Hepatocyte (in vitro differentiated cells): ENCODE measurements at regions not wholly inside any gene's neighbourhood (a gene's known extent, or its start where the extent isn't known, plus 50 kb on each side); places are given as distances from the start of the nearest gene placed in this dataset.
"Not testable (repeated sequence)": the region's sequence is repeated elsewhere in the genome, so short reads cannot be mapped to it uniquely, and the experiment has no call there.

ENCODE experiments used
- DNase-seq: peaks from one replicate; pipeline ENCODE4 v3.0.0-alpha.2; 2016; ENCODE audit warnings: low spot score
- H2AFZ ChIP-seq: fragments of 200-600 bp; sonication (generic); 2 replicates; pipeline ENCODE4 v1.6.0; 2016; ENCODE audit warnings: antibody characterized with exemption, mild to moderate bottlenecking
- H3K27ac ChIP-seq: fragments of 200-600 bp; sonication (generic); 2 replicates; pipeline ENCODE4 v1.5.1; 2016; ENCODE audit warnings: mild to moderate bottlenecking
- H3K27me3 ChIP-seq: fragments of 200-600 bp; sonication (generic); 2 replicates; pipeline ENCODE4 v1.6.1; 2016
- H3K36me3 ChIP-seq: fragments of 200-600 bp; sonication (generic); replicated peaks from 2 replicates; pipeline ENCODE4 v1.5.1; 2016; ENCODE audit warnings: low read depth; ENCODE audit not compliant: insufficient read depth
- H3K4me1 ChIP-seq: fragments of 200-600 bp; sonication (generic); 2 replicates; pipeline ENCODE4 v1.5.1; 2016; ENCODE audit warnings: mild to moderate bottlenecking, moderate library complexity; ENCODE audit not compliant: insufficient read depth
- H3K4me2 ChIP-seq: fragments of 200-600 bp; sonication (generic); 2 replicates; pipeline ENCODE4 v1.6.0; 2016
- H3K4me3 ChIP-seq: fragments of 200-600 bp; sonication (generic); 2 replicates; pipeline ENCODE4 v1.5.1; 2016; ENCODE audit warnings: mild to moderate bottlenecking
- H3K79me2 ChIP-seq: fragments of 200-600 bp; sonication (generic); 2 replicates; pipeline ENCODE4 v1.6.0; 2017; ENCODE audit warnings: mild to moderate bottlenecking
- H3K9me2 ChIP-seq: fragments of 200-600 bp; sonication (generic); replicated peaks from 2 replicates; pipeline ENCODE4 v1.6.0; 2017; ENCODE audit warnings: mild to moderate bottlenecking; ENCODE audit not compliant: insufficient read depth
- H3K9me3 ChIP-seq: fragments of 200-600 bp; sonication (generic); 2 replicates; pipeline ENCODE4 v1.5.1; 2016; ENCODE audit warnings: low read depth, mild to moderate bottlenecking
- H4K20me1 ChIP-seq: fragments of 200-600 bp; sonication (generic); 2 replicates; pipeline ENCODE4 v1.6.0; 2016; ENCODE audit warnings: mild to moderate bottlenecking; ENCODE audit not compliant: insufficient read depth, poor library complexity, severe bottlenecking
- WGBS: methylation state at CpG from one replicate; pipeline ENCODE4 v1.1.6; 2016; ENCODE audit warnings: low lambda C conversion rate; ENCODE audit errors: missing lambda C conversion rate; 5-methylcytosine and 5-hydroxymethylcytosine counted together

GRCh38 chr1:120357046-120357445 lies 57.8 kb upstream of the NBPF8 start:
- H3K36me3 ChIP-seq, H3K9me2 ChIP-seq, H3K27me3 ChIP-seq, H3K79me2 ChIP-seq, H3K4me2 ChIP-seq, H2AFZ ChIP-seq, DNase-seq, H3K27ac ChIP-seq, H3K4me1 ChIP-seq, H4K20me1 ChIP-seq, H3K4me3 ChIP-seq, H3K9me3 ChIP-seq: not testable (repeated sequence)
- 90% methylated on average over 3 of the region's 4 CpGs for WGBS

- not testable (repeated sequence) for H4K20me1 ChIP-seq, H3K4me3 ChIP-seq, H3K27me3 ChIP-seq, H3K4me1 ChIP-seq, H3K27ac ChIP-seq, H3K9me3 ChIP-seq, H3K4me2 ChIP-seq, H3K36me3 ChIP-seq, H3K79me2 ChIP-seq, H3K9me2 ChIP-seq, DNase-seq, H2AFZ ChIP-seq
- 76% methylated on average over 8 of the region's 8 CpGs for WGBS
These were observed 58.7 kb upstream of the NBPF8 start for GRCh38 chr1:120356170-120356569.

GRCh38 chr1:120354618-120355184 lies 60.1 kb upstream of the NBPF8 start:
- H4K20me1 ChIP-seq, H3K9me2 ChIP-seq, H3K4me1 ChIP-seq, H2AFZ ChIP-seq, H3K4me3 ChIP-seq, H3K36me3 ChIP-seq, H3K79me2 ChIP-seq, H3K9me3 ChIP-seq, H3K27me3 ChIP-seq: not testable (repeated sequence)
- peak overlapping the region; percentile 65 for H3K4me2 ChIP-seq
- WGBS = 22% methylated on average over 18 of the region's 30 CpGs
- peak; percentile 63 for DNase-seq
- peak overlapping the region; percentile 85 for H3K27ac ChIP-seq

GRCh38 chr1:120342231-120343073 lies 72.4 kb upstream of the NBPF8 start:
- H3K36me3 ChIP-seq, H3K27me3 ChIP-seq, H3K9me2 ChIP-seq, DNase-seq, H4K20me1 ChIP-seq, H3K9me3 ChIP-seq, H3K79me2 ChIP-seq, H3K4me1 ChIP-seq: not testable (repeated sequence)
- Histone ChIP-seq H3K27ac (peak overlapping the region; percentile 90), H3K4me2 (peak overlapping the region; percentile 79), H3K4me3 (peak overlapping the region; percentile 42), H2AFZ (peak overlapping the region; percentile 20)
- 1% methylated on average over 26 of the region's 44 CpGs for WGBS

GRCh38 chr1:120341756-120342155 lies 73.1 kb upstream of the NBPF8 start:
- H3K36me3 ChIP-seq, H3K27ac ChIP-seq, H4K20me1 ChIP-seq, H3K79me2 ChIP-seq, H3K9me2 ChIP-seq, H3K4me1 ChIP-seq, H2AFZ ChIP-seq, H3K27me3 ChIP-seq, H3K9me3 ChIP-seq, H3K4me3 ChIP-seq, H3K4me2 ChIP-seq, DNase-seq: not testable (repeated sequence)
- 0% methylated on average over 5 of the region's 24 CpGs for WGBS

- H4K20me1 ChIP-seq, H3K79me2 ChIP-seq, H3K9me2 ChIP-seq, DNase-seq, H3K9me3 ChIP-seq, H3K4me1 ChIP-seq, H2AFZ ChIP-seq, H3K27me3 ChIP-seq, H3K36me3 ChIP-seq, H3K4me3 ChIP-seq: not testable (repeated sequence)
- Histone ChIP-seq H3K27ac (peak overlapping the region; percentile 81), H3K4me2 (peak overlapping the region; percentile 41)
- WGBS = 2% methylated on average over 17 of the region's 78 CpGs
These were observed 73.7 kb upstream of the NBPF8 start for GRCh38 chr1:120340838-120341751.

- not testable (repeated sequence) for H3K4me2 ChIP-seq, H3K27me3 ChIP-seq, DNase-seq, H3K27ac ChIP-seq, H3K4me3 ChIP-seq, H2AFZ ChIP-seq, H3K9me2 ChIP-seq, H3K36me3 ChIP-seq, H3K79me2 ChIP-seq, H3K9me3 ChIP-seq, H4K20me1 ChIP-seq, H3K4me1 ChIP-seq
- WGBS = no CpG with 5 or more reads among the region's 2 CpGs
These were observed 99.1 kb upstream of the NBPF8 start for GRCh38 chr1:120315738-120316137.

GRCh38 chr1:120311930-120312329 lies 102.9 kb upstream of the NBPF8 start:
- not testable (repeated sequence) for H3K4me2 ChIP-seq, DNase-seq, H3K36me3 ChIP-seq, H3K79me2 ChIP-seq, H3K4me1 ChIP-seq, H2AFZ ChIP-seq, H3K27me3 ChIP-seq, H3K4me3 ChIP-seq, H3K9me3 ChIP-seq, H3K27ac ChIP-seq, H4K20me1 ChIP-seq, H3K9me2 ChIP-seq
- WGBS = no CpG with 5 or more reads among the region's 2 CpGs
